Heart left ventricle (tissue), 16 donors: ENCODE measurements at regions not wholly inside any gene's neighbourhood (a gene's known extent, or its start where the extent isn't known, plus 50 kb on each side); places are given as distances from the start of the nearest gene placed in this dataset.

Experiments used
- ATAC-seq, 4 donors: fragments of 200-7000 bp; cut with Tn5 transposase; one replicate each; pipeline ENCODE4 v1.9.1; 2020 to 2022; ENCODE audit warnings: moderate library complexity in 4 of 4, mild to moderate bottlenecking in 3 of 4, moderate number of reproducible peaks in 1 of 4
- DNase-seq, 5 donors: peaks; one replicate each; pipeline ENCODE4 v3.0.0-alpha.2; 2020
- H3K27ac ChIP-seq, 12 donors: fragments of 200-600 bp; sonication (generic) in 4 of 12; one replicate each; pipeline versions ENCODE4 v1.5.0 to v1.8.0; 2016 to 2022; ENCODE audit warnings: mild to moderate bottlenecking in 2 of 12
- H3K27me3 ChIP-seq, 9 donors: fragments of 200-600 bp; sonication (generic) in 2 of 9; one replicate each; pipeline versions ENCODE4 v1.5.1 to v1.8.0; 2016 to 2022; ENCODE audit warnings: mild to moderate bottlenecking in 3 of 9
- H3K36me3 ChIP-seq, 9 donors: fragments of 200-600 bp; sonication (generic) in 2 of 9; one replicate each; pipeline versions ENCODE4 v1.5.0 to v1.8.0; 2018 to 2022; ENCODE audit warnings: mild to moderate bottlenecking in 2 of 9
- H3K4me1 ChIP-seq, 12 donors: fragments of 200-600 bp; sonication (generic) in 4 of 12; one replicate each; pipeline versions ENCODE4 v1.5.0 to v1.8.0; 2016 to 2022; ENCODE audit warnings: mild to moderate bottlenecking in 3 of 12
- H3K4me3 ChIP-seq, 12 donors: fragments of 200-600 bp; sonication (generic) in 4 of 12; one replicate each; pipeline versions ENCODE4 v1.5.0 to v1.8.0; 2017 to 2022; ENCODE audit warnings: mild to moderate bottlenecking in 9 of 12, moderate library complexity in 4 of 12
- H3K9me3 ChIP-seq, 12 donors: fragments of 200-600 bp; sonication (generic) in 4 of 12; one replicate each; pipeline versions ENCODE4 v1.5.0 to v1.8.0; 2016 to 2022; ENCODE audit warnings: mild to moderate bottlenecking in 1 of 12
- POLR2A ChIP-seq, 2 donors: fragments of 450-650 bp; IDR thresholded peaks; one replicate each; pipeline ENCODE4 v1.6.1; 2017; ENCODE audit warnings: antibody characterized with exemption in 2 of 2, mild to moderate bottlenecking in 2 of 2, moderate library complexity in 2 of 2
- WGBS, 4 donors: extraction: QIAGEN DNeasy Blood & Tissue Kit in 2 of 4; methylation state at CpG; one replicate each; pipeline versions ENCODE4 v1.1.5 to v1.1.7; 2013 to 2018; 5-methylcytosine and 5-hydroxymethylcytosine counted together
- intact Hi-C, 10 donors: fragments of 100-400 bp; cut with DNase I; formaldehyde crosslinking; loops; one replicate each; pipeline versions ENCODE4 v1.11.1 to v1.14.2; 2022
- TF ChIP-seq, protein P1 (sequence below), 12 donors: fragments of 200-600 bp; sonication (generic) in 4 of 12; IDR thresholded peaks; one replicate each; pipeline versions ENCODE4 v1.5.0 to v1.8.0; 2018 to 2022; ENCODE audit warnings: antibody characterized with exemption in 12 of 12, mild to moderate bottlenecking in 5 of 12
- donor health status: ischemic (EF 13 %, LVEDD 7.1; RV severe dilation, severe dysfunction).
- donor health status: healthy with polysubstance abuse.
- donor health status: DM: no; HTN: yes; CAD: no.
- donor health status: DM: no; HTN: no; CAD: no.
- donor health status: ischemic (EF 25% LVEDD 6.9; RV normal size, moderate dysfunction).
- donor health status: ischemic (EF 25% LVEDD 5.7; RV mildly dilated, moderate dysfunction).
- donor health status: healthy.
- donor health status: DM: yes; HTN: yes; CAD: no.
- donor health status: ischemic (EF 35%, LVEDD 5.7; RV mildly dilated, moderate dysfunction).
- donor health status: nonischemic (EF 11% LVEDD 7.7; RV severe dilation, severe dysfunction).
- donor health status: DM: yes; HTN: yes; CAD: no.
- donor health status: PGD.
- donor health status: ischemic (EF 29% LVEDD 5.4; RV normal size, mild dysfunction).
- donor health status: nonischemic (EF 23%, LVEDD 6.1; RV moderate dilation, normal function).

DNA sequence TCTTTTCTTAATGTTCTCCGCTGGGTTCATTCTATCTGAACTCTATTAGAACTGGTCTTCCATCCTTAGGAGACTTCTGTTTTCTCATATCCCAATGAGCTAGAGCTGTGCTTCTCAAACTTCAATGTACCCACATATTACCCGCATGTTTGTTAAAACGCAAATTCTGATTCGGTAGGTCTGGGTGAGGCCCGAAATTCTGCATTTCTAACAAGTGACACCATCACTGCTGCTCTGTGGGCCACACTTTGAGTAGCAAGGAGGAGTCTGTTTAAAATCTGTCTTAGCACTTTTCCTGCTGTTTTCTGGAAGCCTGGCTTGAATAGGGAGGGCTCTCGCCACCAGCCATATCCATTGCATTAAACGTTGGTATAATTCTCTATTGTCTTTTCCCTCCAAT is 151.9 kb upstream of the CLINT1 start:
- peaks cover 0 to 2% (median 0%) of the 10 kb centered on the region in 9 donors for H3K27me3 ChIP-seq
- H3K4me1 ChIP-seq = peaks cover 0 to 5% (median 0%) of the 10 kb centered on the region in 12 donors
- no peak overlapping the region for H3K27ac ChIP-seq
- DNase-seq (no peak), ATAC-seq (no peak)
- no peak overlapping the region for H3K4me3 ChIP-seq
- H3K9me3 ChIP-seq = peaks cover 0 to 6% (median 0%) of the 10 kb centered on the region in 12 donors
- intact Hi-C loops = loop anchor here in 3 of 10 donors (10.0 kb wide), 2 partner anchors 1094 to 1114 kb away; no protein-coding TSS in a partner anchor
- no peaks in the 10 kb centered on the region for H3K36me3 ChIP-seq
- 79 to 89% (median 87%) methylated on average over 7 of the region's 7 CpGs for WGBS, 4 donors
- TF ChIP-seq, protein P1, sequence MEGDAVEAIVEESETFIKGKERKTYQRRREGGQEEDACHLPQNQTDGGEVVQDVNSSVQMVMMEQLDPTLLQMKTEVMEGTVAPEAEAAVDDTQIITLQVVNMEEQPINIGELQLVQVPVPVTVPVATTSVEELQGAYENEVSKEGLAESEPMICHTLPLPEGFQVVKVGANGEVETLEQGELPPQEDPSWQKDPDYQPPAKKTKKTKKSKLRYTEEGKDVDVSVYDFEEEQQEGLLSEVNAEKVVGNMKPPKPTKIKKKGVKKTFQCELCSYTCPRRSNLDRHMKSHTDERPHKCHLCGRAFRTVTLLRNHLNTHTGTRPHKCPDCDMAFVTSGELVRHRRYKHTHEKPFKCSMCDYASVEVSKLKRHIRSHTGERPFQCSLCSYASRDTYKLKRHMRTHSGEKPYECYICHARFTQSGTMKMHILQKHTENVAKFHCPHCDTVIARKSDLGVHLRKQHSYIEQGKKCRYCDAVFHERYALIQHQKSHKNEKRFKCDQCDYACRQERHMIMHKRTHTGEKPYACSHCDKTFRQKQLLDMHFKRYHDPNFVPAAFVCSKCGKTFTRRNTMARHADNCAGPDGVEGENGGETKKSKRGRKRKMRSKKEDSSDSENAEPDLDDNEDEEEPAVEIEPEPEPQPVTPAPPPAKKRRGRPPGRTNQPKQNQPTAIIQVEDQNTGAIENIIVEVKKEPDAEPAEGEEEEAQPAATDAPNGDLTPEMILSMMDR (IDR thresholded peaks at IDR 0.05) = no peak
- TF ChIP-seq POLR2A (IDR thresholded peaks at IDR 0.05) = no peak

GRCh38 chr5:158007336-158007735 is 148.4 kb upstream of the CLINT1 start:
- DNase-seq = no peak
- H3K27me3 ChIP-seq = peaks cover 0 to 2% (median 0%) of the 10 kb centered on the region in 9 donors
- TF ChIP-seq, protein P1 (IDR thresholded peaks at IDR 0.05) = no peak
- TF ChIP-seq POLR2A (IDR thresholded peaks at IDR 0.05) = no peak
- H3K27ac ChIP-seq = no peak overlapping the region
- ATAC-seq = no peak
- H3K9me3 ChIP-seq = peaks cover 0 to 7% (median 0%) of the 10 kb centered on the region in 12 donors
- H3K4me3 ChIP-seq = no peak overlapping the region
- no peaks in the 10 kb centered on the region for H3K4me1 ChIP-seq
- no peaks in the 10 kb centered on the region for H3K36me3 ChIP-seq
- intact Hi-C loops = no loop called here
- 75 to 80% (median 77%) methylated on average over 3 of the region's 3 CpGs for WGBS, 4 donors

GRCh38 chr5:157999696-158000095 is 140.8 kb upstream of the CLINT1 start:
- intact Hi-C loops = loop anchor here in 5 of 10 donors (5.0 to 10.0 kb wide), 5 partner anchors 145 to 237 kb away; partner anchors contain the start of gene CLINT1 (in 2 of the 5)
- peaks cover 0 to 4% (median 0%) of the 10 kb centered on the region in 9 donors for H3K27me3 ChIP-seq
- WGBS, 4 donors = 92 to 94% (median 93%) methylated on average over 2 of the region's 2 CpGs

DNA sequence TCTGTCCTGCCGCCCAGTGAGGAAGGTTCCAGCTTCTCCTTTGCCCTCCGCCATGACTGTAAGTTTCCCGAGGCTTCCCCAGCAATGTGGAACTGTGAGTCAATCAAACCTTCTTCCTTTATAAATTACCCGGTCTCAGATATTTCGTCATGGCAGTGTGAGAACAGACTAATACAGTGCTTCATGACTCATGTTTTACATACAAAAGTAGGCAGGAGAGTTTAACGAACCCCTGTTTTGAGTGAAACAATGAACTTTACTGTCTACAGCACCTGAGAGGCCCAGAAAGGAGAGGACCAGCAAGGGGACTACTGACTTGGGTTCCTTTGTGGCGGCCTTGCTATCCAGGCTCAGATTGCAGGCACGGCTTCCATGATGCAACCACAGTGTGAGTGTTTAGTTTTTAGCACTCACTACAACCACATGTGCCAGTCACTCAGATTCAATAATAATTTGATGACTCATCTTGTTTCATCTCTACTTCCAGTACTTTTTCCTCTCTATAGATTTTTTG is 139.1 kb upstream of the CLINT1 start:
- Histone ChIP-seq H3K27ac (no peak overlapping the region), H3K9me3 (no peaks in the 10 kb centered on the region), H3K27me3 (peaks cover 0 to 4% (median 0%) of the 10 kb centered on the region in 9 donors), H3K4me1 (no peaks in the 10 kb centered on the region), H3K36me3 (no peaks in the 10 kb centered on the region), H3K4me3 (no peak overlapping the region)
- intact Hi-C loops = loop anchor here in 5 of 10 donors (5.0 to 10.0 kb wide), 5 partner anchors 143 to 236 kb away; partner anchors contain the start of gene CLINT1 (in 2 of the 5)
- TF ChIP-seq, protein P1 (IDR thresholded peaks at IDR 0.05) = no peak
- no peak for TF ChIP-seq POLR2A (IDR thresholded peaks at IDR 0.05)
- ATAC-seq (no peak), DNase-seq (no peak)
- WGBS, 4 donors = 90 to 95% (median 92%) methylated on average over 8 of the region's 8 CpGs

More at GRCh38 chr5:157999696-158000095, 140.8 kb upstream of the CLINT1 start:
- H3K4me3 ChIP-seq = no peak overlapping the region
- ATAC-seq (no peak), DNase-seq (no peak)
- no peaks in the 10 kb centered on the region for H3K36me3 ChIP-seq
- no peaks in the 10 kb centered on the region for H3K9me3 ChIP-seq
- no peaks in the 10 kb centered on the region for H3K4me1 ChIP-seq
- H3K27ac ChIP-seq = no peak overlapping the region
- no peak for TF ChIP-seq POLR2A (IDR thresholded peaks at IDR 0.05)
- TF ChIP-seq, protein P1 (IDR thresholded peaks at IDR 0.05) = no peak
